ENCODE measurements at regions not wholly inside any gene's neighbourhood (a gene's known extent, or its start where the extent isn't known, plus 50 kb on each side); places are given as distances from the start of the nearest gene placed in this dataset.

GRCh38 chr4:37760840-37761239 lies 65.6 kb upstream of the PGM2 start:
- Mint-ChIP-seq H3K36me3 (ENCODE audit: low read depth) (no peaks in the 10 kb centered on the region), H3K9me3 (no peaks in the 10 kb centered on the region), H3K4me3 (no peak overlapping the region), H3K27ac (no peak overlapping the region), H3K27me3 (no peaks in the 10 kb centered on the region), H3K4me1 (ENCODE audit: low read depth) (peaks cover 17% of the 10 kb centered on the region)
- POLR2A ChIA-PET, result interaction anchor here (0.9 to 1.1 kb wide), 2 partner anchors 16 to 74 kb away, joined by 3 read pairs; no protein-coding TSS in a partner anchor
- no peak for TF ChIP-seq CTCF (IDR thresholded peaks at IDR 0.05)
- intact Hi-C loops (cut with DNase I, micrococcal nuclease), result no loop called here
- no peaks in the 10 kb centered on the region for H3K9me3 ChIP-seq (ENCODE audit: control insufficient read depth in 1 of 2, insufficient read depth in 1 of 2, low read length in 2 of 2)
- ATAC-seq (ENCODE audit: poor library complexity), result no peak
- no peak overlapping the region for H3K4me3 ChIP-seq (ENCODE audit: low read length)
- H3K36me3 ChIP-seq (ENCODE audit: insufficient read depth, low read length), result no peaks in the 10 kb centered on the region
- no peak overlapping the region for H3K27ac ChIP-seq (ENCODE audit: low read depth in 1 of 2, low read length in 2 of 2)
- CTCF ChIA-PET, result no interaction called here
- H3K27me3 ChIP-seq (ENCODE audit: control insufficient read depth in 1 of 2, insufficient read depth in 2 of 2, low read length in 2 of 2), result no peaks in the 10 kb centered on the region
- H3K4me1 ChIP-seq (ENCODE audit: insufficient read depth, low read length), result no peaks in the 10 kb centered on the region
- DNase-seq, result no peak

- Histone ChIP-seq H3K9me3 (ENCODE audit: control insufficient read depth in 1 of 2, insufficient read depth in 1 of 2, low read length in 2 of 2) (no peaks in the 10 kb centered on the region), H3K4me3 (ENCODE audit: low read length) (no peak overlapping the region), H3K27ac (ENCODE audit: low read depth in 1 of 2, low read length in 2 of 2) (no peak overlapping the region), H3K27me3 (ENCODE audit: control insufficient read depth in 1 of 2, insufficient read depth in 2 of 2, low read length in 2 of 2) (no peaks in the 10 kb centered on the region), H3K36me3 (ENCODE audit: insufficient read depth, low read length) (no peaks in the 10 kb centered on the region), H3K4me1 (ENCODE audit: insufficient read depth, low read length) (no peaks in the 10 kb centered on the region)
- ChIA-PET CTCF (no interaction called here), POLR2A (interaction anchor here (1.1 kb wide), 1 partner anchor 73 kb away, joined by 3 read pairs; no protein-coding TSS in a partner anchor)
- no peak for TF ChIP-seq CTCF (IDR thresholded peaks at IDR 0.05)
- Mint-ChIP-seq H3K9me3 (no peaks in the 10 kb centered on the region), H3K27me3 (no peaks in the 10 kb centered on the region), H3K27ac (no peak overlapping the region), H3K36me3 (ENCODE audit: low read depth) (no peaks in the 10 kb centered on the region), H3K4me1 (ENCODE audit: low read depth) (peaks cover 17% of the 10 kb centered on the region), H3K4me3 (no peak overlapping the region)
- no peak for ATAC-seq (ENCODE audit: poor library complexity)
- no peak for DNase-seq
- intact Hi-C loops (cut with DNase I, micrococcal nuclease), result no loop called here
These were observed 66.7 kb upstream of the PGM2 start for GRCh38 chr4:37759833-37760232.

GRCh38 chr4:37758226-37758625 lies 68.3 kb upstream of the PGM2 start:
- Mint-ChIP-seq H3K4me1 (ENCODE audit: low read depth) (peaks cover 27% of the 10 kb centered on the region), H3K9me3 (no peaks in the 10 kb centered on the region), H3K36me3 (ENCODE audit: low read depth) (no peaks in the 10 kb centered on the region), H3K27ac (peak overlapping the region; percentile 54), H3K27me3 (no peaks in the 10 kb centered on the region), H3K4me3 (no peak overlapping the region)
- Histone ChIP-seq H3K27me3 (ENCODE audit: control insufficient read depth in 1 of 2, insufficient read depth in 2 of 2, low read length in 2 of 2) (no peaks in the 10 kb centered on the region), H3K36me3 (ENCODE audit: insufficient read depth, low read length) (no peaks in the 10 kb centered on the region), H3K27ac (ENCODE audit: low read depth in 1 of 2, low read length in 2 of 2) (no peak overlapping the region), H3K9me3 (ENCODE audit: control insufficient read depth in 1 of 2, insufficient read depth in 1 of 2, low read length in 2 of 2) (no peaks in the 10 kb centered on the region), H3K4me1 (ENCODE audit: insufficient read depth, low read length) (peaks cover 5% of the 10 kb centered on the region), H3K4me3 (ENCODE audit: low read length) (no peak overlapping the region)
- DNase-seq (peak in 3 of 14 experiments; percentile 13 to 45 (median 44)), ATAC-seq (ENCODE audit: poor library complexity) (peak; percentile 55)
- CTCF ChIA-PET, result no interaction called here
- no peak for TF ChIP-seq CTCF (IDR thresholded peaks at IDR 0.05)
- POLR2A ChIA-PET, result interaction anchor here (1.5 kb wide), 1 partner anchor 10 kb away, joined by 5 read pairs; no protein-coding TSS in a partner anchor
- intact Hi-C loops (cut with DNase I, micrococcal nuclease), result no loop called here
